T-cell (primary cell): ENCODE measurements at regions not wholly inside any gene's neighbourhood (a gene's known extent, or its start where the extent isn't known, plus 50 kb on each side); places are given as distances from the start of the nearest gene placed in this dataset.
"Not testable (repeated sequence)": the region's sequence is repeated elsewhere in the genome, so short reads cannot be mapped to it uniquely, and the experiment has no call there.

Experiments
- ATAC-seq, 4 experiments: fragments of 200-7000 bp in 3 of 4; fragments of 150-1000 bp in 1 of 4; cut with Tn5 transposase; replicated peaks in 1 of 4; 1 replicate in 3 of 4; 2 replicates in 1 of 4; pipeline ENCODE4 v1.10.0; 2021; ENCODE audit warnings: moderate library complexity in 3 of 4, mild to moderate bottlenecking in 2 of 4, moderate number of reproducible peaks in 1 of 4
- CTCF ChIA-PET, 2 donors: fragments of 300-600 bp; sonication (Branson Sonifier 250); formaldehyde crosslinking; loops; one replicate each; lab custom pipeline; 2022; ENCODE audit warnings: antibody characterized with exemption in 2 of 2; lab: Charles Lee
- POLR2A ChIA-PET, 2 donors: fragments of 300-600 bp; sonication (Branson Sonifier 250); formaldehyde crosslinking; loops; one replicate each; lab custom pipeline; 2022; ENCODE audit warnings: antibody characterized with exemption in 2 of 2; lab: Charles Lee
- DNase-seq, 35 experiments: peaks; one replicate each; pipeline versions ENCODE4 v3.0.0 to v3.0.0-alpha.2; 2013 to 2023
- H3K27ac ChIP-seq: one replicate; pipeline ENCODE4 v1.5.1; 2013; ENCODE audit warnings: low read length
- H3K27me3 ChIP-seq, 2 experiments: replicated peaks in 1 of 2; 1 replicate in 1 of 2; 2 replicates in 1 of 2; pipeline versions ENCODE4 v1.6.1 to v1.7.0; 2013; ENCODE audit warnings: low read length in 1 of 2, mixed read lengths in 1 of 2; ENCODE audit not compliant: control insufficient read depth in 2 of 2, insufficient read depth in 2 of 2; ENCODE audit errors: extremely low read depth in 1 of 2
- H3K36me3 ChIP-seq, 2 donors: 1 replicate in 1 of 2; 2 replicates in 1 of 2; pipeline versions ENCODE4 v1.6.1 to v1.7.0; 2013; ENCODE audit warnings: low read length in 1 of 2; ENCODE audit not compliant: control insufficient read depth in 2 of 2, insufficient read depth in 1 of 2; ENCODE audit errors: extremely low read depth in 1 of 2
- H3K4me1 ChIP-seq, 2 experiments: 1 replicate in 1 of 2; 2 replicates in 1 of 2; pipeline versions ENCODE4 v1.6.1 to v1.7.0; 2013; ENCODE audit warnings: low read length in 2 of 2, mixed read lengths in 1 of 2; ENCODE audit not compliant: insufficient read depth in 2 of 2, control insufficient read depth in 1 of 2; ENCODE audit errors: extremely low read depth in 1 of 2
- H3K4me3 ChIP-seq, 2 donors: 1 replicate in 1 of 2; 2 replicates in 1 of 2; pipeline versions ENCODE4 v1.5.1 to v1.7.0; 2013; ENCODE audit warnings: mild to moderate bottlenecking in 2 of 2, low read length in 1 of 2, moderate library complexity in 1 of 2; ENCODE audit not compliant: control insufficient read depth in 1 of 2; ENCODE audit errors: extremely low read depth in 1 of 2
- H3K9me3 ChIP-seq: 2 replicates; pipeline ENCODE4 v1.7.0; 2013
- H3K27ac Mint-ChIP-seq, 2 donors: one replicate each; pipeline ENCODE4 v1.8.0; 2020 to 2021; ENCODE audit warnings: mild to moderate bottlenecking in 2 of 2, mixed read lengths in 2 of 2
- H3K27me3 Mint-ChIP-seq, 2 donors: one replicate each; pipeline ENCODE4 v1.8.0; 2021 to 2022; ENCODE audit warnings: mixed read lengths in 2 of 2
- H3K36me3 Mint-ChIP-seq: one replicate; pipeline ENCODE4 v1.8.0; 2021; ENCODE audit warnings: mixed read lengths
- H3K4me1 Mint-ChIP-seq, 3 donors: one replicate each; pipeline ENCODE4 v1.8.0; 2020 to 2022; ENCODE audit warnings: mixed read lengths in 3 of 3, mild to moderate bottlenecking in 1 of 3
- H3K4me3 Mint-ChIP-seq, 3 donors: one replicate each; pipeline ENCODE4 v1.8.0; 2020 to 2022; ENCODE audit warnings: mild to moderate bottlenecking in 3 of 3, mixed read lengths in 3 of 3, moderate library complexity in 3 of 3
- H3K9me3 Mint-ChIP-seq, 3 donors: one replicate each; pipeline ENCODE4 v1.8.0; 2020 to 2022; ENCODE audit warnings: mixed read lengths in 3 of 3
- WGBS: methylation state at CpG from one replicate; pipeline ENCODE4 v1.1.5; 2013; ENCODE audit warnings: missing lambda C conversion rate; ENCODE audit not compliant: insufficient coverage; 5-methylcytosine and 5-hydroxymethylcytosine counted together

DNA sequence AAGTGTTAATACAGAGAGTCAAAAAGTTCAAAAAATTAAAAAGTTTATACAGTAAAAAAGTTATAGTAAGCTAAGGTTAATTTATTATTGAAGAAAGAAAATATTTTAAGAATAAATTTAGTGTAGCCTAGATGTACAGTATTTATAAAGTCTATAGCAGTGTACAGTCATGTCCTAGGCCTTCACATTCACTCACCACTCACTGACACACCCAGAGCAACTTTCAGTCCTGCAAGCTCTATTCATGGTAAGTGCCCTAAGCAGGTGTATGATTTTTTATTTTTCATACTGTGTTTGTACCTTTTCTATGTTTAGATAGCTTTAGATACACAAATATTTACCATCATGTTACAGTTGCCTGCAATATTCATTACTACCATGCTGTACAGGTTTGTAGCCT, 108.9 kb downstream of the FHIP1A start:
- DNase-seq (no peak), ATAC-seq (no peak)
- Histone ChIP-seq H3K27ac (no peak overlapping the region), H3K27me3 (no peaks in the 10 kb centered on the region), H3K4me3 (no peak overlapping the region), H3K36me3 (no peaks in the 10 kb centered on the region), H3K9me3 (no peaks in the 10 kb centered on the region), H3K4me1 (no peaks in the 10 kb centered on the region)
- H3K36me3 Mint-ChIP-seq, result no peaks in the 10 kb centered on the region
- CTCF ChIA-PET, result no interaction called here
- H3K4me1 Mint-ChIP-seq, result no peaks in the 10 kb centered on the region
- POLR2A ChIA-PET, result no interaction called here
- no peaks in the 10 kb centered on the region for H3K9me3 Mint-ChIP-seq
- H3K27ac Mint-ChIP-seq, result no peak overlapping the region
- H3K27me3 Mint-ChIP-seq, result no peaks in the 10 kb centered on the region
- H3K4me3 Mint-ChIP-seq, result no peak overlapping the region

DNA sequence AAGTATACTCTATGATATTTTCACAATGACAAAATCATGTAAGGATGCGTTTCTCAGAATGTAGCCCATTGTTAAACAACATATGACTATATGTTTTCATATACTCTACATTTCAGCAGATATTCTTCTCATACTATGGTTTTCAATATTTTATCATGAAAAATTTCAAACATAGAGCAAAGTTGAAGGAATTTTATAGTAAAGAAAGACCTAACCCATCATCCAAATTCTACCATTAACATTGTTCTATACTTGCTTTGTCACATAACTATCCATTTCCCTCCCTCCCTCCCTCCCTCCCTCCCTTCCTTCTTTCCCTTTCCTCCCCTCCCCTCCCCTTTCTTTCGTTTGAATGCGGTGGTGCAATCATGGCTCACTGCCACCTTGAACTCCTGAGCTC, 109.4 kb downstream of the FHIP1A start:
- Mint-ChIP-seq H3K4me3 (no peak overlapping the region), H3K4me1 (no peaks in the 10 kb centered on the region), H3K27ac (no peak overlapping the region), H3K9me3 (no peaks in the 10 kb centered on the region), H3K36me3 (no peaks in the 10 kb centered on the region), H3K27me3 (no peaks in the 10 kb centered on the region)
- Histone ChIP-seq H3K4me3 (no peak overlapping the region), H3K4me1 (no peaks in the 10 kb centered on the region), H3K36me3 (no peaks in the 10 kb centered on the region), H3K27me3 (no peaks in the 10 kb centered on the region), H3K27ac (no peak overlapping the region), H3K9me3 (no peaks in the 10 kb centered on the region)
- ATAC-seq (no peak), DNase-seq (no peak)
- WGBS, result 83% methylated on average over 2 of the region's 3 CpGs
- POLR2A ChIA-PET, result no interaction called here
- CTCF ChIA-PET, result no interaction called here

DNA sequence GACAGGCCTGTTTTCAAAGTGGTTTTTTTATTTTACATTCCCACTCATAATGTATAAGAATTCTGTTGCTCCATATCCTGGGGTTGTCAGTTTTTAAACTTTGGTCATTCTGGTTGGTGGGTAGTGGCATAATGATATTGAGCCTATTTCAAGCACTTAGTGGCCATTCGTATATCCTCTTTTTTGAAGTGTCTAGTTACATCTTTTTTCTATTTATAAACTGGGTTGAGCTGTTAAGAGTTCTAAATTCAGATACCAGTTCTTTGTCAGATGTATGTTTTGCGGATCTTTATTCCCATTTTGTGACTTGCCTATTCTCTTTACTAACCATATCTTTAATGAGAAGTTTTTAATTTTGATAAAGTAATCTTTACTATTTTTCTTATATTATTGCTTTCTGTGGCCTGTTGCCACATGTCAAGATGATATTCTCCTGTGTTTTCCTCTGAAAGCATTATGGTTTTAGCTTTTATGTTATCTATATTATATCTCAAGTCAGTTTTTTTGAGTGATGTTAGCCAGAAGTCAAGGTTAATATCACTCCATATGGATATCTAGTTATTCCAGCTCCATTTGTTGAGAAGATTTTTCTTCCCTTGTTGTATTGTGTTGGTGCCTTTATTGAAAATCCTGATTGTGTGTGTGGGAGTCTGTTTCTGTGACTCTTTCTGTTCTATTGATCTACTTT, 110.9 kb downstream of the FHIP1A start:
- WGBS, result no CpG with 5 or more reads among the region's 2 CpGs
- Histone ChIP-seq H3K27me3 (no peaks in the 10 kb centered on the region), H3K36me3 (no peaks in the 10 kb centered on the region), H3K27ac (no peak overlapping the region), H3K4me3 (no peak overlapping the region), H3K4me1 (no peaks in the 10 kb centered on the region), H3K9me3 (no peaks in the 10 kb centered on the region)
- CTCF ChIA-PET, result no interaction called here
- POLR2A ChIA-PET, result no interaction called here
- no peaks in the 10 kb centered on the region for H3K9me3 Mint-ChIP-seq
- no peak overlapping the region for H3K4me3 Mint-ChIP-seq
- no peak for ATAC-seq
- no peaks in the 10 kb centered on the region for H3K36me3 Mint-ChIP-seq
- peaks cover 2 to 6% (median 6%) of the 10 kb centered on the region in 3 donors for H3K4me1 Mint-ChIP-seq
- no peak for DNase-seq
- no peak overlapping the region for H3K27ac Mint-ChIP-seq
- H3K27me3 Mint-ChIP-seq, result no peaks in the 10 kb centered on the region

GRCh38 chr4:151522866-151523519, 114.0 kb downstream of the FHIP1A start:
- Mint-ChIP-seq H3K27me3 (no peaks in the 10 kb centered on the region), H3K4me3 (no peak overlapping the region), H3K9me3 (no peaks in the 10 kb centered on the region), H3K4me1 (peaks cover 2 to 8% (median 6%) of the 10 kb centered on the region in 3 donors), H3K36me3 (no peaks in the 10 kb centered on the region), H3K27ac (no peak overlapping the region)
- ATAC-seq, result no peak
- no peak for DNase-seq
- Histone ChIP-seq H3K4me3 (no peak overlapping the region), H3K9me3 (no peaks in the 10 kb centered on the region), H3K4me1 (no peaks in the 10 kb centered on the region), H3K27ac (no peak overlapping the region), H3K27me3 (no peaks in the 10 kb centered on the region), H3K36me3 (no peaks in the 10 kb centered on the region)
- CTCF ChIA-PET, result no interaction called here
- 83% methylated on average over 1 of the region's 4 CpGs for WGBS
- POLR2A ChIA-PET, result no interaction called here

- H3K4me1 Mint-ChIP-seq, result peaks cover 2 to 8% (median 6%) of the 10 kb centered on the region in 3 donors
- no peaks in the 10 kb centered on the region for H3K36me3 ChIP-seq
- no peaks in the 10 kb centered on the region for H3K36me3 Mint-ChIP-seq
- H3K4me3 ChIP-seq, result no peak overlapping the region
- no peaks in the 10 kb centered on the region for H3K4me1 ChIP-seq
- no peak overlapping the region for H3K27ac Mint-ChIP-seq
- no peaks in the 10 kb centered on the region for H3K27me3 Mint-ChIP-seq
- no CpG with 5 or more reads among the region's 2 CpGs for WGBS
- H3K9me3 Mint-ChIP-seq, result no peaks in the 10 kb centered on the region
- no peak overlapping the region for H3K4me3 Mint-ChIP-seq
- ATAC-seq (no peak), DNase-seq (no peak)
- POLR2A ChIA-PET, result no interaction called here
- no peak overlapping the region for H3K27ac ChIP-seq
- H3K27me3 ChIP-seq, result no peaks in the 10 kb centered on the region
- CTCF ChIA-PET, result interaction anchor here in 1 of 2 donors (0.7 kb wide), 1 partner anchor 1989 kb away, joined by 3 read pairs; no protein-coding TSS in a partner anchor
- H3K9me3 ChIP-seq, result no peaks in the 10 kb centered on the region
These were observed 115.6 kb downstream of the FHIP1A start for GRCh38 chr4:151524610-151525009.

GRCh38 chr4:151526489-151526888, 117.5 kb downstream of the FHIP1A start:
- CTCF ChIA-PET, ATAC-seq, H3K27me3 Mint-ChIP-seq, H3K27ac ChIP-seq, H3K4me3 ChIP-seq, POLR2A ChIA-PET, H3K36me3 Mint-ChIP-seq, H3K9me3 Mint-ChIP-seq, H3K4me1 ChIP-seq, H3K27me3 ChIP-seq, H3K9me3 ChIP-seq, H3K36me3 ChIP-seq, H3K4me3 Mint-ChIP-seq, DNase-seq, H3K4me1 Mint-ChIP-seq, H3K27ac Mint-ChIP-seq: not testable (repeated sequence)
- WGBS, result 94% methylated on average over 13 of the region's 36 CpGs
